Spleen (tissue), 11 donors: ENCODE measurements at regions not wholly inside any gene's neighbourhood (a gene's known extent, or its start where the extent isn't known, plus 50 kb on each side); places are given as distances from the start of the nearest gene placed in this dataset.

Experiments
- DNase-seq: peaks from one replicate; pipeline ENCODE4 v3.0.0-alpha.2; 2020
- H3K27ac ChIP-seq, 8 donors: fragments of 200-600 bp; sonication (generic) in 7 of 8; 1 replicate in 4 of 8; 2 replicates in 4 of 8; pipeline versions ENCODE4 v1.5.0 to v1.8.0; 2016 to 2021; ENCODE audit warnings: inconsistent platforms in 4 of 8, mild to moderate bottlenecking in 4 of 8, moderate library complexity in 1 of 8
- H3K27me3 ChIP-seq, 7 donors: fragments of 200-600 bp; sonication (generic) in 6 of 7; replicated peaks in 1 of 7; 1 replicate in 4 of 7; 2 replicates in 3 of 7; pipeline versions ENCODE4 v1.5.0 to v1.8.0; 2016 to 2021; ENCODE audit warnings: inconsistent platforms in 3 of 7, mild to moderate bottlenecking in 1 of 7
- H3K36me3 ChIP-seq, 6 donors: fragments of 200-600 bp; sonication (generic) in 5 of 6; 1 replicate in 4 of 6; 2 replicates in 2 of 6; pipeline versions ENCODE4 v1.5.0 to v1.8.0; 2016 to 2021; ENCODE audit warnings: inconsistent platforms in 2 of 6
- H3K4me1 ChIP-seq, 6 donors: fragments of 200-600 bp; sonication (generic) in 5 of 6; 1 replicate in 3 of 6; 2 replicates in 3 of 6; pipeline versions ENCODE4 v1.5.0 to v1.8.0; 2016 to 2021; ENCODE audit warnings: inconsistent platforms in 3 of 6
- H3K4me3 ChIP-seq, 8 donors: fragments of 200-600 bp; sonication (generic) in 7 of 8; 1 replicate in 4 of 8; 2 replicates in 4 of 8; pipeline versions ENCODE4 v1.5.0 to v1.8.0; 2016 to 2021; ENCODE audit warnings: inconsistent platforms in 4 of 8, mild to moderate bottlenecking in 4 of 8, moderate library complexity in 2 of 8
- H3K9me3 ChIP-seq, 8 donors: fragments of 200-600 bp; sonication (generic) in 7 of 8; 1 replicate in 4 of 8; 2 replicates in 4 of 8; pipeline versions ENCODE4 v1.5.0 to v1.8.0; 2016 to 2021; ENCODE audit warnings: inconsistent platforms in 4 of 8
- POLR2A ChIP-seq, 3 donors: fragments of 450-650 bp; IDR thresholded peaks; one replicate each; pipeline ENCODE4 v1.5.1; 2017; ENCODE audit warnings: antibody characterized with exemption in 3 of 3, mild to moderate bottlenecking in 1 of 3
- POLR2AphosphoS5 ChIP-seq, 3 donors: sonication (generic); formaldehyde crosslinking; IDR thresholded peaks; one replicate each; pipeline ENCODE4 v1.5.1; 2017; ENCODE audit warnings: antibody characterized with exemption in 3 of 3
- WGBS, 5 donors: extraction: QIAGEN DNeasy Blood & Tissue Kit in 3 of 5; methylation state at CpG; one replicate each; pipeline versions ENCODE4 v1.1.5 to v1.1.7; 2013 to 2018; 5-methylcytosine and 5-hydroxymethylcytosine counted together
- intact Hi-C: fragments of 100-400 bp; cut with DNase I; formaldehyde crosslinking; loops from one replicate; pipeline ENCODE4 v1.15.0; 2023; ENCODE audit warnings: low total_unique reads
- TF ChIP-seq, protein P1 (sequence below), 11 experiments: fragments of 200-600 bp in 7 of 11; fragments of 450-650 bp in 4 of 11; sonication (generic) in 4 of 11; IDR thresholded peaks in 8 of 11; conservative IDR thresholded peaks in 3 of 11; 1 replicate in 7 of 11; 2 replicates in 4 of 11; pipeline versions ENCODE4 v1.4.0 to v1.8.0; 2016 to 2021; ENCODE audit warnings: antibody characterized with exemption in 11 of 11, inconsistent platforms in 4 of 11, mild to moderate bottlenecking in 1 of 11
- donor health status: healthy with polysubstance abuse.
- donor health status: DM: no; HTN: no; CAD: no; lungs with moderate emphysema.
- donor health status: DM: no; HTN: no; CAD: no.
- donor health status: Bipolar disorder and iron deficiency.
- donor health status: healthy.
- donor health status: DM: no; HTN: no; CAD: no.
- donor health status: DM: yes; HTN: yes; CAD: no.

DNA sequence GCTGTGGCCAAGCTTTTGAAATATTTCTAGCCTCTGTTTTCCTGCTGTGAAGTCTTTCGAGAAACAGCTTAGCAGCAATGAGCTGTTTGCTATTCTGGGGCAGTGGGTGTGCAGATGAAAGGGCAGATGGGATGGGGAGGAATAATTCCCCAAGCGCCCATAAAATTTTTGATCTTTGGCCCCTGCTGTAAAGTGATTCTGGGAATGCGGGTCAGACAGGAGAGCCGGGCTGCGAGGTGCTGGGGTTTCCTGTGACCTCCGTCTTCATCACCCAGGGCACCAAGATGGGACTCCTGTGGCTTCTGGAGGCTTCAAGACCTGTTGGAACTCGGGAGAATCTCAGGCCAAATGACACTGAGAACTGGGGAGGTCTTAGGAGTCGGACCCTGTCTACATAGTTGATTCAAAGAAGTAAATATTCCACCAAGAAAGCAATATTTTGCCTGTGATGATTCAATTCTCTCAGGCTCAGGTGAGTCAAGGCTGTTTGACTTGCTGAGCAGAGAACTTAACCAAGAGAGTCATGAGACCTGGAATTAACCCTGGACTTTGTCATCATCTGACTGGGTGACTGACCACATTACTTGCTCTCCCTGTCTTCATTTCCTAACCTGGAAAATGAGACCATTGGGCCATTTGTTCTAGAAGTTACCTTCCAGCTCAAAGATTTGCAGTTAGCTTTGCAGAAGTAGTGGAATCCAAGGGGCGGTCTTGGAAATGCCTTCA is 86.4 kb downstream of the POLR2M start:
- H3K4me3 ChIP-seq = no peak overlapping the region
- H3K36me3 ChIP-seq = no peaks in the 10 kb centered on the region
- H3K4me1 ChIP-seq = no peaks in the 10 kb centered on the region
- WGBS, 5 donors = 85 to 91% (median 88%) methylated on average over 6 to 9 of the region's 9 CpGs
- no peak overlapping the region for H3K27ac ChIP-seq
- H3K9me3 ChIP-seq = no peaks in the 10 kb centered on the region
- DNase-seq = no peak
- H3K27me3 ChIP-seq = no peaks in the 10 kb centered on the region
- TF ChIP-seq, protein P1, sequence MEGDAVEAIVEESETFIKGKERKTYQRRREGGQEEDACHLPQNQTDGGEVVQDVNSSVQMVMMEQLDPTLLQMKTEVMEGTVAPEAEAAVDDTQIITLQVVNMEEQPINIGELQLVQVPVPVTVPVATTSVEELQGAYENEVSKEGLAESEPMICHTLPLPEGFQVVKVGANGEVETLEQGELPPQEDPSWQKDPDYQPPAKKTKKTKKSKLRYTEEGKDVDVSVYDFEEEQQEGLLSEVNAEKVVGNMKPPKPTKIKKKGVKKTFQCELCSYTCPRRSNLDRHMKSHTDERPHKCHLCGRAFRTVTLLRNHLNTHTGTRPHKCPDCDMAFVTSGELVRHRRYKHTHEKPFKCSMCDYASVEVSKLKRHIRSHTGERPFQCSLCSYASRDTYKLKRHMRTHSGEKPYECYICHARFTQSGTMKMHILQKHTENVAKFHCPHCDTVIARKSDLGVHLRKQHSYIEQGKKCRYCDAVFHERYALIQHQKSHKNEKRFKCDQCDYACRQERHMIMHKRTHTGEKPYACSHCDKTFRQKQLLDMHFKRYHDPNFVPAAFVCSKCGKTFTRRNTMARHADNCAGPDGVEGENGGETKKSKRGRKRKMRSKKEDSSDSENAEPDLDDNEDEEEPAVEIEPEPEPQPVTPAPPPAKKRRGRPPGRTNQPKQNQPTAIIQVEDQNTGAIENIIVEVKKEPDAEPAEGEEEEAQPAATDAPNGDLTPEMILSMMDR (IDR thresholded peaks at IDR 0.05 in 8 of 11, conservative IDR thresholded peaks at IDR 0.05 in 3 of 11) = no peak
- no peak for TF ChIP-seq POLR2A (IDR thresholded peaks at IDR 0.05)
- no peak for TF ChIP-seq POLR2AphosphoS5 (IDR thresholded peaks at IDR 0.05)
- intact Hi-C loops = no loop called here

DNA sequence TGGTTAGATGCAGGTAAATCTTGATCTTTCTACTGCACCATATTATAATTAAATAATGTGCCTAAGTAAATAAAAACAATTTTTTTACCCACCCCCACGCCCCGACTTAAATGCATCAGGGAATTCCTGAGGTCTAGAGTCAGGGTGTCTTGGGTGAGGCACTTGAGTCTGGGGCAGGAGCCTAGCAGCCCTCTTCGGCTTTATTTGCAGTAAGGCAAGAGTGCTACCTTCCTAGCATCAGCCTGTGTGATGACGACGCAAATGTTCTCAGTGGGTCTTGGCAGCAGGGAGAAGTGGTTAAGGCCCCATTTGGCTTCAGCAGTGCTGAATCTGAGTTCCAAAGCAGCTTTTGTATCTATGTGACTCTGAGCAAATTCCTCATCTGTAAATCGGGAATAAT is 88.7 kb downstream of the POLR2M start:
- Histone ChIP-seq H3K4me3 (no peak overlapping the region), H3K27ac (no peak overlapping the region), H3K36me3 (no peaks in the 10 kb centered on the region), H3K9me3 (no peaks in the 10 kb centered on the region), H3K4me1 (no peaks in the 10 kb centered on the region), H3K27me3 (no peaks in the 10 kb centered on the region)
- no peak for TF ChIP-seq POLR2AphosphoS5 (IDR thresholded peaks at IDR 0.05)
- TF ChIP-seq, protein P1 (IDR thresholded peaks at IDR 0.05 in 8 of 11, conservative IDR thresholded peaks at IDR 0.05 in 3 of 11) = no peak
- TF ChIP-seq POLR2A (IDR thresholded peaks at IDR 0.05) = no peak
- no peak for DNase-seq
- intact Hi-C loops = no loop called here
- 86 to 96% (median 93%) methylated on average over 6 of the region's 6 CpGs for WGBS, 5 donors

DNA sequence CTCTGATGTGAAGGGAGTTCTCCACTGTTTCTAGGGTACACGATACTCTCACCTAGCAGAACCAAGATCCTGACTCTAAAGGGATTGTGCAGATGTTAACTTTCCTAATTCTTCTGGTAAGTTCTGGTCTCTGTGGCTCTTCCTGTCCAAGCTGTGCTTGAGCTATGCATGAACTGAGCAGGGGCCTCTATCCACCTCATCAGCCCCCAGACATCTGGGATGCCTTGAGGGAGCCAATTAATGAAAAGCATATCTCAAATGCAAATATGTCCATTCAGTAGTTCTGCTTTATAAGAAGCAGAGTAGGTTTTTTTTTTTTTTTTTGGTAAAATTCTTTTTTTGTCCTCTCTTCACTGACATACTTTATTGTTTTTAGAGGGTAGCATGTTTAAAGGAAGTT is 89.6 kb downstream of the POLR2M start:
- H3K9me3 ChIP-seq = no peaks in the 10 kb centered on the region
- intact Hi-C loops = no loop called here
- TF ChIP-seq POLR2A (IDR thresholded peaks at IDR 0.05) (no peak), POLR2AphosphoS5 (IDR thresholded peaks at IDR 0.05) (no peak)
- TF ChIP-seq, protein P1 (IDR thresholded peaks at IDR 0.05 in 8 of 11, conservative IDR thresholded peaks at IDR 0.05 in 3 of 11) = no peak
- 74 to 97% (median 89%) methylated on average over 1 of the region's 1 CpG for whole genome bisulfite sequencing, 5 donors
- no peaks in the 10 kb centered on the region for H3K27me3 ChIP-seq
- H3K4me1 ChIP-seq = no peaks in the 10 kb centered on the region
- H3K27ac ChIP-seq = no peak overlapping the region
- no peak overlapping the region for H3K4me3 ChIP-seq
- DNase-seq = no peak
- H3K36me3 ChIP-seq = no peaks in the 10 kb centered on the region

DNA sequence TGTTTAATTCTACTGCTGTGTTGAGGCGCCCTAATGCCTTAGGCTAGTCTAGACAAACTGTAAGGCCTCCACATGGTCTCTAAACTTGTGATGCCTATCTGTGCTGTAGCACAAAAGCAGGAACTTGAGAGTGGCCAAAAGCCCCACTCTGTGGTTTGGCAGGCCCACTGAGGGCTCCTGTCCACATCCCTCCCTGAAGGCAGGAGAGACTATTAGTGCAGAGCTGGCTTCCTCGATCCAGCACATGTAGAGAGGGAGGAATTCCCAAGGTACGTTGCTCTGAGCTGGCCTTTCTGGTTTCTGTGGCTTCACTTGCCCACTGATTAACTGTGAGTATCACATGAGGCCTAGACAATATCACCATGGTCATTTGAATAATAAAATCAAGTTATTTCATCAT is 90.6 kb downstream of the POLR2M start:
- intact Hi-C loops = no loop called here
- TF ChIP-seq, protein P1 (IDR thresholded peaks at IDR 0.05 in 8 of 11, conservative IDR thresholded peaks at IDR 0.05 in 3 of 11) = no peak
- no peak for TF ChIP-seq POLR2A (IDR thresholded peaks at IDR 0.05)
- no peak for TF ChIP-seq POLR2AphosphoS5 (IDR thresholded peaks at IDR 0.05)
- WGBS, 5 donors = 43 to 83% (median 70%) methylated on average over 3 of the region's 3 CpGs

More for the DNA sequence above, 90.6 kb downstream of the POLR2M start:
- no peaks in the 10 kb centered on the region for H3K36me3 ChIP-seq
- H3K4me1 ChIP-seq = no peaks in the 10 kb centered on the region
- H3K27ac ChIP-seq = no peak overlapping the region
- no peak overlapping the region for H3K4me3 ChIP-seq
- no peak for DNase-seq
- H3K27me3 ChIP-seq = no peaks in the 10 kb centered on the region
- no peaks in the 10 kb centered on the region for H3K9me3 ChIP-seq
